ENCODE measurements at regions not wholly inside any gene's neighbourhood (a gene's known extent, or its start where the extent isn't known, plus 50 kb on each side); places are given as distances from the start of the nearest gene placed in this dataset.

DNA sequence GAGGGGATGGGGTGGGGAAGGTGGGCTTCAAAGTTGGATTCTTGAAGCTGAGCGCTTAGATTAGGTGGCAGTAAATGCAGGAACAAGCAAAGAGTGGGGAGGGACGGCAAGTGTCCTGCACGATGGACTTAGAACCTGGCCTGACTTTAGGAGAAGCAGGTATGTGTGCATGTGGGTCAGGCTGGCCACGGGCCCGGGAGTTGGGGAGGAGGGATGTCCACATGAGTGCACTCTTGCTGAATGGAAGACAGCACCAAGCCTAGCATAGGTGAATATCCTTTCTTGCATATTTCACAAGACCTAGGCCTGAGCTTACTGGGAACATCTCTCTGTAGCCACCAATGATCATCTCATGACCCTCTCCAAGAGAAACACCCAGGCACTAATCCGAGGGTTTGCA, 96.1 kb downstream of the DDX1 start:
- no peak for DNase-seq (ENCODE audit: low read depth)
- no peak overlapping the region for H3K4me3 ChIP-seq (ENCODE audit: low read length)
- TF ChIP-seq, protein P1, sequence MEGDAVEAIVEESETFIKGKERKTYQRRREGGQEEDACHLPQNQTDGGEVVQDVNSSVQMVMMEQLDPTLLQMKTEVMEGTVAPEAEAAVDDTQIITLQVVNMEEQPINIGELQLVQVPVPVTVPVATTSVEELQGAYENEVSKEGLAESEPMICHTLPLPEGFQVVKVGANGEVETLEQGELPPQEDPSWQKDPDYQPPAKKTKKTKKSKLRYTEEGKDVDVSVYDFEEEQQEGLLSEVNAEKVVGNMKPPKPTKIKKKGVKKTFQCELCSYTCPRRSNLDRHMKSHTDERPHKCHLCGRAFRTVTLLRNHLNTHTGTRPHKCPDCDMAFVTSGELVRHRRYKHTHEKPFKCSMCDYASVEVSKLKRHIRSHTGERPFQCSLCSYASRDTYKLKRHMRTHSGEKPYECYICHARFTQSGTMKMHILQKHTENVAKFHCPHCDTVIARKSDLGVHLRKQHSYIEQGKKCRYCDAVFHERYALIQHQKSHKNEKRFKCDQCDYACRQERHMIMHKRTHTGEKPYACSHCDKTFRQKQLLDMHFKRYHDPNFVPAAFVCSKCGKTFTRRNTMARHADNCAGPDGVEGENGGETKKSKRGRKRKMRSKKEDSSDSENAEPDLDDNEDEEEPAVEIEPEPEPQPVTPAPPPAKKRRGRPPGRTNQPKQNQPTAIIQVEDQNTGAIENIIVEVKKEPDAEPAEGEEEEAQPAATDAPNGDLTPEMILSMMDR (conservative IDR thresholded peaks at IDR 0.05; ENCODE audit: low read length) = no peak

GRCh38 chr2:15688924-15689568, 97.4 kb downstream of the DDX1 start:
- no peak overlapping the region for H3K4me3 ChIP-seq (ENCODE audit: low read length)
- DNase-seq (ENCODE audit: low read depth) = no peak
- TF ChIP-seq, protein P1 (conservative IDR thresholded peaks at IDR 0.05; ENCODE audit: low read length) = no peak

- no peak for DNase-seq (ENCODE audit: low read depth)
- no peak overlapping the region for H3K4me3 ChIP-seq (ENCODE audit: low read length)
- TF ChIP-seq, protein P1 (conservative IDR thresholded peaks at IDR 0.05; ENCODE audit: low read length) = no peak
These were observed 98.0 kb downstream of the DDX1 start for GRCh38 chr2:15689654-15690053.

- TF ChIP-seq, protein P1 (conservative IDR thresholded peaks at IDR 0.05; ENCODE audit: low read length) = no peak
- H3K4me3 ChIP-seq (ENCODE audit: low read length) = no peak overlapping the region
- DNase-seq (ENCODE audit: low read depth) = no peak
These were observed 100.1 kb downstream of the DDX1 start for GRCh38 chr2:15691586-15692310.

GRCh38 chr2:15692551-15693377, 101.1 kb downstream of the DDX1 start:
- TF ChIP-seq, protein P1 (conservative IDR thresholded peaks at IDR 0.05; ENCODE audit: low read length) = no peak
- no peak for DNase-seq (ENCODE audit: low read depth)
- H3K4me3 ChIP-seq (ENCODE audit: low read length) = no peak overlapping the region

- TF ChIP-seq, protein P1 (conservative IDR thresholded peaks at IDR 0.05; ENCODE audit: low read length) = no peak
- DNase-seq (ENCODE audit: low read depth) = no peak
- no peak overlapping the region for H3K4me3 ChIP-seq (ENCODE audit: low read length)
These were observed 101.7 kb downstream of the DDX1 start for GRCh38 chr2:15693382-15693781.

Measured in AG10803 (cell line).